GM23338 (cell line): ENCODE measurements at regions not wholly inside any gene's neighbourhood (a gene's known extent, or its start where the extent isn't known, plus 50 kb on each side); places are given as distances from the start of the nearest gene placed in this dataset.

Source experiments
- ATAC-seq: fragments of 200-7000 bp; cut with Tn5 transposase; 3 replicates; pipeline ENCODE4 v1.9.1; 2020
- DNase-seq: peaks from one replicate; pipeline ENCODE4 v3.0.0-alpha.2; 2015; ENCODE audit warnings: low spot score
- H2AFZ ChIP-seq: fragments of 200-600 bp; sonication (generic); 2 replicates; pipeline ENCODE4 v1.8.0; 2016; ENCODE audit warnings: antibody characterized with exemption, mild to moderate bottlenecking, moderate library complexity
- H3F3A ChIP-seq: fragments of 200-600 bp; sonication (generic); replicated peaks from 2 replicates; pipeline ENCODE4 v1.8.0; 2017; ENCODE audit warnings: antibody characterized with exemption, mixed run types, low read depth
- H3K27ac ChIP-seq: fragments of 200-600 bp; sonication (generic); 2 replicates; pipeline ENCODE4 v1.6.1; 2016; ENCODE audit warnings: low read depth
- H3K27me3 ChIP-seq: fragments of 200-600 bp; sonication (generic); 2 replicates; pipeline ENCODE4 v1.8.0; 2016; ENCODE audit warnings: mild to moderate bottlenecking, mixed run types, moderate library complexity; ENCODE audit not compliant: insufficient read depth
- H3K36me3 ChIP-seq: fragments of 200-600 bp; sonication (generic); 2 replicates; pipeline ENCODE4 v1.8.0; 2016; ENCODE audit warnings: mild to moderate bottlenecking; ENCODE audit not compliant: insufficient read depth
- H3K4me1 ChIP-seq: fragments of 200-600 bp; sonication (generic); 2 replicates; pipeline ENCODE4 v1.8.0; 2016; ENCODE audit warnings: mild to moderate bottlenecking, moderate library complexity; ENCODE audit not compliant: insufficient read depth
- H3K4me2 ChIP-seq: fragments of 200-600 bp; sonication (generic); 2 replicates; pipeline ENCODE4 v1.7.1; 2017; ENCODE audit warnings: mixed run types
- H3K4me3 ChIP-seq: fragments of 200-600 bp; sonication (generic); 2 replicates; pipeline ENCODE4 v1.6.1; 2016; ENCODE audit warnings: mixed run types
- H3K79me2 ChIP-seq: fragments of 200-600 bp; sonication (generic); replicated peaks from 2 replicates; pipeline ENCODE4 v1.8.0; 2017; ENCODE audit warnings: mild to moderate bottlenecking; ENCODE audit not compliant: insufficient read depth
- H3K9me2 ChIP-seq: fragments of 200-600 bp; sonication (generic); 2 replicates; pipeline ENCODE4 v1.8.0; 2017; ENCODE audit not compliant: insufficient read depth
- H4K20me1 ChIP-seq: fragments of 200-600 bp; sonication (generic); replicated peaks from 2 replicates; pipeline ENCODE4 v1.8.0; 2017; ENCODE audit warnings: mild to moderate bottlenecking; ENCODE audit not compliant: insufficient read depth
- H3K27ac Mint-ChIP-seq: 2 replicates; pipeline ENCODE4 v1.8.0; 2020; ENCODE audit warnings: inconsistent platforms, mild to moderate bottlenecking, moderate library complexity, mixed read lengths
- H3K27me3 Mint-ChIP-seq: 3 replicates; pipeline ENCODE4 v1.8.0; 2022; ENCODE audit warnings: low read depth, mild to moderate bottlenecking, moderate library complexity, mixed read lengths, inconsistent platforms; ENCODE audit not compliant: insufficient read depth, poor library complexity
- H3K36me3 Mint-ChIP-seq: 3 replicates; pipeline ENCODE4 v1.8.0; 2021; ENCODE audit warnings: low read depth, mild to moderate bottlenecking, inconsistent platforms, moderate library complexity, mixed read lengths
- H3K4me1 Mint-ChIP-seq: 3 replicates; pipeline ENCODE4 v1.8.0; 2020; ENCODE audit warnings: mild to moderate bottlenecking, inconsistent platforms, mixed read lengths
- H3K4me3 Mint-ChIP-seq: 3 replicates; pipeline ENCODE4 v1.8.0; 2021; ENCODE audit warnings: moderate library complexity, mild to moderate bottlenecking, inconsistent platforms, mixed read lengths
- H3K9me3 Mint-ChIP-seq: 3 replicates; pipeline ENCODE4 v1.8.0; 2020; ENCODE audit warnings: moderate library complexity, mild to moderate bottlenecking, inconsistent platforms, mixed read lengths
- CREB1 ChIP-seq: fragments of 250-450 bp; sonication (Bioruptor Pico); IDR thresholded peaks from 2 replicates; pipeline ENCODE4 v1.5.0; 2020; ENCODE audit warnings: low read depth, mild to moderate bottlenecking, moderate library complexity
- CTCF ChIP-seq, 2 experiments: fragments of 200-600 bp in 1 of 2; sonication (generic) in 1 of 2; conservative IDR thresholded peaks; 2 replicates each; pipeline versions ENCODE4 v1.5.1 to v1.6.1; 2016 to 2017; ENCODE audit warnings: antibody characterized with exemption in 2 of 2, low read depth in 2 of 2, mild to moderate bottlenecking in 2 of 2, moderate library complexity in 1 of 2
- ETS1 ChIP-seq: IDR thresholded peaks from 2 replicates; pipeline ENCODE4 v1.6.1; 2016; ENCODE audit warnings: antibody characterized with exemption
- EZH2 ChIP-seq: fragments of 200-600 bp; sonication (generic); IDR thresholded peaks from one replicate; pipeline ENCODE4 v1.8.0; 2017; ENCODE audit warnings: antibody characterized with exemption, mild to moderate bottlenecking, low read depth; ENCODE audit not compliant: unreplicated experiment
- EZH2phosphoT487 ChIP-seq: fragments of 200-600 bp; sonication (generic); IDR thresholded peaks from one replicate; pipeline ENCODE4 v1.8.1; 2018; ENCODE audit warnings: antibody characterized with exemption; ENCODE audit not compliant: unreplicated experiment
- JUNB ChIP-seq: IDR thresholded peaks from one replicate; pipeline ENCODE4 v1.6.1; 2016; ENCODE audit warnings: antibody characterized with exemption; ENCODE audit not compliant: unreplicated experiment
- NANOG ChIP-seq: IDR thresholded peaks from 2 replicates; pipeline ENCODE4 v1.6.1; 2016; ENCODE audit warnings: antibody characterized with exemption, borderline replicate concordance
- POLR2AphosphoS5 ChIP-seq: IDR thresholded peaks from 2 replicates; pipeline ENCODE4 v1.6.1; 2016; ENCODE audit warnings: antibody characterized with exemption, low read depth
- STAT1 ChIP-seq: IDR thresholded peaks from one replicate; pipeline ENCODE4 v1.6.1; 2016; ENCODE audit warnings: antibody characterized with exemption; ENCODE audit not compliant: unreplicated experiment
- ZNF114 ChIP-seq: fragments of 250-450 bp; sonication (Bioruptor Pico); IDR thresholded peaks from 2 replicates; pipeline ENCODE4 v1.5.0; 2020; ENCODE audit warnings: mild to moderate bottlenecking, moderate library complexity
- ZNF331 ChIP-seq: fragments of 250-450 bp; sonication (Bioruptor Pico); IDR thresholded peaks from 2 replicates; pipeline ENCODE4 v1.5.0; 2020; ENCODE audit warnings: low read depth, mild to moderate bottlenecking, moderate library complexity
- ZNF462 ChIP-seq: fragments of 250-450 bp; sonication (Bioruptor Pico); IDR thresholded peaks from 2 replicates; pipeline ENCODE4 v1.5.0; 2020; ENCODE audit warnings: mild to moderate bottlenecking, moderate library complexity
- TF ChIP-seq, protein P1 (sequence below): IDR thresholded peaks from one replicate; pipeline ENCODE4 v1.6.1; 2018; ENCODE audit warnings: antibody characterized with exemption; ENCODE audit not compliant: unreplicated experiment

- no peaks in the 10 kb centered on the region for H3K79me2 ChIP-seq
- TF ChIP-seq NANOG (no peak), EZH2 (no peak), EZH2phosphoT487 (no peak), ZNF114 (CRISPR knock-in tag) (no peak), CTCF (conservative IDR thresholded peaks at IDR 0.05; ENCODE audit: low read depth in 2 of 2) (no peak), POLR2AphosphoS5 (no peak), STAT1 (no peak), ZNF331 (CRISPR knock-in tag) (no peak), ETS1 (no peak), ZNF462 (no peak), CREB1 (CRISPR knock-in tag) (no peak), JUNB (no peak)
- TF ChIP-seq, protein P1, sequence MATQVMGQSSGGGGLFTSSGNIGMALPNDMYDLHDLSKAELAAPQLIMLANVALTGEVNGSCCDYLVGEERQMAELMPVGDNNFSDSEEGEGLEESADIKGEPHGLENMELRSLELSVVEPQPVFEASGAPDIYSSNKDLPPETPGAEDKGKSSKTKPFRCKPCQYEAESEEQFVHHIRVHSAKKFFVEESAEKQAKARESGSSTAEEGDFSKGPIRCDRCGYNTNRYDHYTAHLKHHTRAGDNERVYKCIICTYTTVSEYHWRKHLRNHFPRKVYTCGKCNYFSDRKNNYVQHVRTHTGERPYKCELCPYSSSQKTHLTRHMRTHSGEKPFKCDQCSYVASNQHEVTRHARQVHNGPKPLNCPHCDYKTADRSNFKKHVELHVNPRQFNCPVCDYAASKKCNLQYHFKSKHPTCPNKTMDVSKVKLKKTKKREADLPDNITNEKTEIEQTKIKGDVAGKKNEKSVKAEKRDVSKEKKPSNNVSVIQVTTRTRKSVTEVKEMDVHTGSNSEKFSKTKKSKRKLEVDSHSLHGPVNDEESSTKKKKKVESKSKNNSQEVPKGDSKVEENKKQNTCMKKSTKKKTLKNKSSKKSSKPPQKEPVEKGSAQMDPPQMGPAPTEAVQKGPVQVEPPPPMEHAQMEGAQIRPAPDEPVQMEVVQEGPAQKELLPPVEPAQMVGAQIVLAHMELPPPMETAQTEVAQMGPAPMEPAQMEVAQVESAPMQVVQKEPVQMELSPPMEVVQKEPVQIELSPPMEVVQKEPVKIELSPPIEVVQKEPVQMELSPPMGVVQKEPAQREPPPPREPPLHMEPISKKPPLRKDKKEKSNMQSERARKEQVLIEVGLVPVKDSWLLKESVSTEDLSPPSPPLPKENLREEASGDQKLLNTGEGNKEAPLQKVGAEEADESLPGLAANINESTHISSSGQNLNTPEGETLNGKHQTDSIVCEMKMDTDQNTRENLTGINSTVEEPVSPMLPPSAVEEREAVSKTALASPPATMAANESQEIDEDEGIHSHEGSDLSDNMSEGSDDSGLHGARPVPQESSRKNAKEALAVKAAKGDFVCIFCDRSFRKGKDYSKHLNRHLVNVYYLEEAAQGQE, result no peak
- DNase-seq (no peak), ATAC-seq (no peak)
- H3K4me3 ChIP-seq, result no peak overlapping the region
- no peak overlapping the region for H3K27ac Mint-ChIP-seq
- no peak overlapping the region for H3K4me2 ChIP-seq
- no peaks in the 10 kb centered on the region for H3K9me3 Mint-ChIP-seq
- no peak overlapping the region for H3K4me3 Mint-ChIP-seq
- H3K27me3 Mint-ChIP-seq, result peaks cover 6% of the 10 kb centered on the region
- H3K36me3 Mint-ChIP-seq, result no peaks in the 10 kb centered on the region
- no peak overlapping the region for H3K27ac ChIP-seq
- H2AFZ ChIP-seq, result no peak overlapping the region
- H3K27me3 ChIP-seq, result no peaks in the 10 kb centered on the region
- H3K9me2 ChIP-seq, result peaks cover 10% of the 10 kb centered on the region
- no peaks in the 10 kb centered on the region for H4K20me1 ChIP-seq
- no peaks in the 10 kb centered on the region for H3F3A ChIP-seq
- no peaks in the 10 kb centered on the region for H3K36me3 ChIP-seq
- H3K4me1 Mint-ChIP-seq, result no peaks in the 10 kb centered on the region
- no peaks in the 10 kb centered on the region for H3K4me1 ChIP-seq
These were observed 191.7 kb upstream of the KLF6 start for GRCh38 chr10:3976718-3977117.
